Stimulated activated CD4-positive, alpha-beta T cell treated with anti-CD3 and anti-CD28 coated beads, Interleukin-2, amount 100 ng/mL, for 48 hours (primary cell): ENCODE measurements at regions not wholly inside any gene's neighbourhood (a gene's known extent, or its start where the extent isn't known, plus 50 kb on each side); places are given as distances from the start of the nearest gene placed in this dataset.
A peak's percentile ranks its signal among the peaks of the same experiment; 100 is the strongest.

Experiments
- DNase-seq, 2 donors: peaks; one replicate each; pipeline ENCODE4 v3.0.0-alpha.2; 2020

GRCh38 chr4:121277194-121278105, 103.4 kb downstream of the QRFPR start:
- no peak for DNase-seq

GRCh38 chr4:121273191-121273590, 107.6 kb downstream of the QRFPR start:
- no peak for DNase-seq

GRCh38 chr4:121272526-121272925, 108.3 kb downstream of the QRFPR start:
- no peak for DNase-seq

GRCh38 chr4:121270389-121270788, 106.3 kb upstream of the TNIP3 start:
- DNase-seq, result no peak

GRCh38 chr4:121269001-121269400, 104.9 kb upstream of the TNIP3 start:
- no peak for DNase-seq

- no peak for DNase-seq
These were observed 102.9 kb upstream of the TNIP3 start for GRCh38 chr4:121266982-121267381.

- DNase-seq, result no peak
These were observed 92.9 kb upstream of the TNIP3 start for GRCh38 chr4:121256887-121257466.

GRCh38 chr4:121255986-121256750, 92.0 kb upstream of the TNIP3 start:
- DNase-seq, result peak; percentile 18 to 21

GRCh38 chr4:121253961-121254360, 89.8 kb upstream of the TNIP3 start:
- no peak for DNase-seq

GRCh38 chr4:121252224-121252806, 88.2 kb upstream of the TNIP3 start:
- peak; percentile 51 to 55 for DNase-seq

- DNase-seq, result no peak
These were observed 84.6 kb upstream of the TNIP3 start for GRCh38 chr4:121248747-121249146.

GRCh38 chr4:121246698-121247097, 82.6 kb upstream of the TNIP3 start:
- DNase-seq, result no peak

- DNase-seq, result no peak
These were observed 79.4 kb upstream of the TNIP3 start for GRCh38 chr4:121243485-121243884.

GRCh38 chr4:121242188-121242750, 78.1 kb upstream of the TNIP3 start:
- no peak for DNase-seq

- DNase-seq, result no peak
These were observed 75.8 kb upstream of the TNIP3 start for GRCh38 chr4:121239951-121240350.

GRCh38 chr4:121238461-121238860, 74.3 kb upstream of the TNIP3 start:
- DNase-seq, result no peak

- no peak for DNase-seq
These were observed 72.9 kb upstream of the TNIP3 start for GRCh38 chr4:121237069-121237399.

GRCh38 chr4:121236353-121237068, 72.4 kb upstream of the TNIP3 start:
- no peak for DNase-seq

- DNase-seq, result no peak
These were observed 69.9 kb upstream of the TNIP3 start for GRCh38 chr4:121233982-121234381.

GRCh38 chr4:121229993-121230392, 65.9 kb upstream of the TNIP3 start:
- no peak for DNase-seq

GRCh38 chr4:121228848-121229247, 64.7 kb upstream of the TNIP3 start:
- no peak for DNase-seq

GRCh38 chr4:121227341-121227792, 63.2 kb upstream of the TNIP3 start:
- no peak for DNase-seq
